ENCODE measurements at regions not wholly inside any gene's neighbourhood (a gene's known extent, or its start where the extent isn't known, plus 50 kb on each side); places are given as distances from the start of the nearest gene placed in this dataset.
A peak's percentile ranks its signal among the peaks of the same experiment; 100 is the strongest.

DNA sequence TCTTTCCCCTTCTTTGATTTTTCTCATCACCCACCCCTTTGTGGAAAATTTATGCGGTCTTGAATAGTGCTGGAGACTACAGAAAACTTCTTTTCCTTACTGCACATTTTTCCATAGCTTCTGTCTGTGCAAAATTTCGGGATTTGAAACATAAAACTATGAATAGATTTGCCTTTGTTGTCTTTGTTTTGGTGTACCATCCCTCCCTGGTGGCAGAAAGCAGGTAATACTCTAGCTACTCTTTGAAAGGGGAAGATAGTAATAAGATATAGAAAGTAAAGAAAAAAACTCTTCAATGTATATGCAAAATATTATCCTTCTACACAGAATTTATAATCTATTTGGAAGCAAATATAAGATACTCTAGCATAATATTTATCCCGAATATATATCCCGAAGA is 79.1 kb upstream of the LMO3 start:
- Histone ChIP-seq H3K9me3 (replicated peaks; ENCODE audit: control insufficient read depth, low read depth, low read length) (no peaks in the 10 kb centered on the region), H3K4me1 (ENCODE audit: control insufficient read depth, insufficient read depth, low read length) (no peaks in the 10 kb centered on the region), H3K36me3 (ENCODE audit: control insufficient read depth, insufficient read depth, low read length) (no peaks in the 10 kb centered on the region), H3K4me3 (ENCODE audit: low read length) (no peak overlapping the region), H3K27ac (ENCODE audit: low read length) (no peak overlapping the region), H3K27me3 (ENCODE audit: control insufficient read depth, insufficient read depth, low read length) (no peaks in the 10 kb centered on the region)
- peak; percentile 15 for DNase-seq
- no CpG with 5 or more reads among the region's 4 CpGs for WGBS (ENCODE audit: insufficient coverage)

DNA sequence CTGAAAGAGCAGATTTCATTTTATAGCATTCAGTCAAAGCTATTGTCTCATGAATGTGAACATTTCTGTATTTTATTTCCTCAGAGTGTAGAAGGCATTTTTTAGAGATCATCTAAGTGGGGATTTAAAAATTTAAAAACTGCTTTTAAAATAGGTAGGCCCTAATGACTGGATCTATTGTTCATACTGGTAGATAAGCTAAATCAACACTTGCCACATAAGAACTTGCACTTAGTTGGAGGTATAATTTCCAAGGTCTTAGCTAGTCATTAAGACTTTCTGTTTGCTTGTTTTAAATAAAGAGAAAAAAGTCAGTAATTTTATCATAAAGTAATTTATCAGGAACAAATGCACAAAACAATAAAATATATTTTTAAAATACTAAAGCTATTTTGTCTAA is 75.2 kb upstream of the LMO3 start:
- DNase-seq: no peak
- Histone ChIP-seq H3K36me3 (ENCODE audit: control insufficient read depth, insufficient read depth, low read length) (no peaks in the 10 kb centered on the region), H3K4me3 (ENCODE audit: low read length) (no peak overlapping the region), H3K4me1 (ENCODE audit: control insufficient read depth, insufficient read depth, low read length) (no peaks in the 10 kb centered on the region), H3K27ac (ENCODE audit: low read length) (no peak overlapping the region), H3K27me3 (ENCODE audit: control insufficient read depth, insufficient read depth, low read length) (no peaks in the 10 kb centered on the region), H3K9me3 (replicated peaks; ENCODE audit: control insufficient read depth, low read depth, low read length) (no peaks in the 10 kb centered on the region)

DNA sequence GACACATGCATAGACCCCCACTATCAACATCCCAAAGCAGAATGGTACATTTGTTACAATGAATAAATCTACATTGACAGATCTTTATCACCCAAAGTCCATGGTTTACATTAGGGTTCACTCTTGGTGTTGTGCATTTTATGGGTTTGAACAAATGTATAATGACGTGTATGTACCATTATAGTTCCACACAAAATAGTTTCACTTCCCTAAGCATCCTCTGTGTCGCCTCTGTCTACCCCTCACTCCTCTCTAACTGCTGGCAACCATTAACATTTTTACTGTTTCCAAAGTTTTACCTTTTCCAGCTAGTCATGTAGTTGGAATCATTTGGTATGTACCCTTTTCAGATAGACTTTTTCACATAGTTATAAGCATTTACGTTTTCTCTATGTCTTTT is 69.5 kb upstream of the LMO3 start:
- Histone ChIP-seq H3K36me3 (ENCODE audit: control insufficient read depth, insufficient read depth, low read length) (no peaks in the 10 kb centered on the region), H3K9me3 (replicated peaks; ENCODE audit: control insufficient read depth, low read depth, low read length) (no peaks in the 10 kb centered on the region), H3K4me3 (ENCODE audit: low read length) (no peak overlapping the region), H3K27ac (ENCODE audit: low read length) (no peak overlapping the region), H3K27me3 (ENCODE audit: control insufficient read depth, insufficient read depth, low read length) (no peaks in the 10 kb centered on the region), H3K4me1 (ENCODE audit: control insufficient read depth, insufficient read depth, low read length) (no peaks in the 10 kb centered on the region)
- DNase-seq: no peak
- WGBS (ENCODE audit: insufficient coverage): no CpG with 5 or more reads among the region's 3 CpGs

DNA sequence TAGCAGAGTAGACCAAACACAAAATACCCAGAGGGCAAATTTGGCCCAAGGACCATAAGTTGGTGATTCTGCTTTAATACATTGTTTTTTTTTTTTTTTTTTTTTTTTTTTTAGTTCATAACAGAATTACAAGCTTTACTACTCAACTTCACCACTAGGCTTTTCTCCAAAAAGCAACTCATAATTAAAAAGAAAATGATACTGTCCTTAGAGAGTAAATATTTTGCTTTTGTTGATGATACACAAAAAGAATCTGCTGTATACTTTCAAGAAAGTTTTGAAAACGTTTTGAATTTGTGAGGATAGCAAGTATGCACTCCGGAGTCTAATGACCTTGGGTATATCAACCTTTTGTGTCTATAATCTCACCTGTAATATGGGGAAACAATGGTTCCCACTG is 68.9 kb upstream of the LMO3 start:
- H3K4me1 ChIP-seq (ENCODE audit: control insufficient read depth, insufficient read depth, low read length): no peaks in the 10 kb centered on the region
- H3K4me3 ChIP-seq (ENCODE audit: low read length): no peak overlapping the region
- no peaks in the 10 kb centered on the region for H3K9me3 ChIP-seq (replicated peaks; ENCODE audit: control insufficient read depth, low read depth, low read length)
- H3K36me3 ChIP-seq (ENCODE audit: control insufficient read depth, insufficient read depth, low read length): no peaks in the 10 kb centered on the region
- H3K27me3 ChIP-seq (ENCODE audit: control insufficient read depth, insufficient read depth, low read length): no peaks in the 10 kb centered on the region
- WGBS (ENCODE audit: insufficient coverage): no CpG with 5 or more reads among the region's 2 CpGs
- no peak for DNase-seq
- H3K27ac ChIP-seq (ENCODE audit: low read length): no peak overlapping the region

DNA sequence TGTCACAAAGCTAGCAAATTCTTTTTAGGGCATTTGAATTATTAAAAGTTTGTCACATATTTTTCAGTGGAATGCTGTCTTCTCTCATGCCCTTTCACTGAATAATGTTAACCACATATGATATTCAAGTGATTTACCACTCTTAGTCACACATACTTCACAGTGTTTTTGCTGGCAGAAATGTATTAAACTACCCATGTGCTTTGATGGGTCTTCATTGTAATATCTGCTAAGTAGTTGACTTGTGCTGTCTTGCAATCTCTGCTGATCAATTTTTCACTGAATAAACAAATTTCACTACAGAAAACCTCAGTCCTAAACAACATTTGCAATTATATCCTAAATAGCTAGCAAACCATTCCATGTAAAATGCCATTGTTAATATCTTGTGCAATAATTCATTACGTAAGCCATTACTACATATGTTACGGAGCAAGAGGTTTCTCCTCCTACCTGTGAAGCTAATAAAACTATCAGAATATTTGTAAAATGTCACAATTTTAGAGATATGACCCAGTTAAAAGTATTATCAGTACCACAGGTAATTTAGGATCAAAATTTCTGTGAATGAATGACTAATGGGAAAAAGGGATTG is 64.6 kb upstream of the LMO3 start:
- H3K4me1 ChIP-seq (ENCODE audit: control insufficient read depth, insufficient read depth, low read length): no peaks in the 10 kb centered on the region
- DNase-seq: no peak
- H3K36me3 ChIP-seq (ENCODE audit: control insufficient read depth, insufficient read depth, low read length): no peaks in the 10 kb centered on the region
- no peak overlapping the region for H3K27ac ChIP-seq (ENCODE audit: low read length)
- no peaks in the 10 kb centered on the region for H3K27me3 ChIP-seq (ENCODE audit: control insufficient read depth, insufficient read depth, low read length)
- no peak overlapping the region for H3K4me3 ChIP-seq (ENCODE audit: low read length)
- no CpG with 5 or more reads among the region's 2 CpGs for WGBS (ENCODE audit: insufficient coverage)
- H3K9me3 ChIP-seq (replicated peaks; ENCODE audit: control insufficient read depth, low read depth, low read length): no peaks in the 10 kb centered on the region

DNA sequence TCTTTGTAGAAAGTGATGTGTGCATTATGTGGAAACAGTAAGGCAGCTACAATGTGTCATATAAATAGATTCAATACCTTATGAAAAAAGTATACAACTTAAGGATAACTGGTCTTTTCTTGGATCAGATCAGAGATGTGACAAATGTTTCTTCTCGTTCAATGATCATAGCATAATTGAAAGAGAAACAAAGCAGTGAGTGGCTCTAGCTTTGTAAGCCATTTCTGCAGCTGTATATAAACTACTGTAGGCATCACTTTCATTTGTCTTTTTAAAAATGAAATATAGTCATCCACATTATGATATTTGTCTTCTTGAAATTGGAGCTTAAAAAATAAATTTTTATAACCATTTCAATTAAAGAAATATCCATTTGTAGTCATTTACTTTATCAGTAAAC is 63.8 kb upstream of the LMO3 start:
- Histone ChIP-seq H3K36me3 (ENCODE audit: control insufficient read depth, insufficient read depth, low read length) (no peaks in the 10 kb centered on the region), H3K9me3 (replicated peaks; ENCODE audit: control insufficient read depth, low read depth, low read length) (no peaks in the 10 kb centered on the region), H3K27ac (ENCODE audit: low read length) (no peak overlapping the region), H3K4me1 (ENCODE audit: control insufficient read depth, insufficient read depth, low read length) (no peaks in the 10 kb centered on the region), H3K4me3 (ENCODE audit: low read length) (no peak overlapping the region), H3K27me3 (ENCODE audit: control insufficient read depth, insufficient read depth, low read length) (no peaks in the 10 kb centered on the region)
- no CpG with 5 or more reads among the region's 1 CpG for WGBS (ENCODE audit: insufficient coverage)
- DNase-seq: no peak

DNA sequence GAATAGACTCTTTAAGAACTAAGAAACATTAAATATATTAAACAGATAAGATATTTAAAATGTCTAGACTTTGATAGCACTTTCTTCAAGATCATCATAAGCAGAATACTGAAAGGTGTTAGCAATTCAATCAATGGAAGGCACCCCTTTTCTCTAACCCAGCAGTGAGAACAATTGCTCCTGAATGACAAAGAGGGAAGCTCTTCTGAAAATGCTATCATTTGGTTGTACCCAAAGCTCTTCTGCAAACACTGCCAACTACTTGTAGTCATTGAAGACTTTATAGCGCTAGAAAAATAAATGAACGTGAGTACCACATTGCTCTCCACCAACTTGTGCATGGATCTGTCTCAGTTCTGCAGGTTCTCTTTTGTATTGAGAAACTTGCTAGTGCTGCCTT is 62.2 kb upstream of the LMO3 start:
- no peak for DNase-seq
- no CpG with 5 or more reads among the region's 2 CpGs for WGBS (ENCODE audit: insufficient coverage)
- H3K4me1 ChIP-seq (ENCODE audit: control insufficient read depth, insufficient read depth, low read length): no peaks in the 10 kb centered on the region
- H3K27me3 ChIP-seq (ENCODE audit: control insufficient read depth, insufficient read depth, low read length): no peaks in the 10 kb centered on the region
- no peaks in the 10 kb centered on the region for H3K9me3 ChIP-seq (replicated peaks; ENCODE audit: control insufficient read depth, low read depth, low read length)
- no peak overlapping the region for H3K4me3 ChIP-seq (ENCODE audit: low read length)
- H3K27ac ChIP-seq (ENCODE audit: low read length): no peak overlapping the region
- H3K36me3 ChIP-seq (ENCODE audit: control insufficient read depth, insufficient read depth, low read length): no peaks in the 10 kb centered on the region

DNA sequence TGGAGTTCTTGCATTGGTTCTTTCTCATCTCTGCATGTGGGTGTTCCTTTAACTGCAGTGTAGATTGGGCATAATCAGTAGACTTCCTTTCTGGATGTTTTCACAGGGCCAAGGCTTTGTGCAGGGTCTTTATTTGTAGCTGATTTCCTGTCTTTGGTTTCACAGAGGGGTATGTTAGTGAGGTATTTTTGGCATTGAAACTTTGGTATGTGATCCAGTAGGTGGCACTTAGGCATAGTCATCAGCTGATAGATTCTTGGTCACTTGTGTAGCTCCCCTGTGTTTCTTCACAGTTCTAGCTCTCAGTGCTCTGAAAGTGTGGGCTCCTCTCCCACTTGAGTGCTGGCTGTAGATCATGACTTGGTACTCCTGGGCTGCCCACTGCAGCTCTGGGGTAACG is 52.7 kb upstream of the LMO3 start:
- no peak overlapping the region for H3K4me3 ChIP-seq (ENCODE audit: low read length)
- no peak for DNase-seq
- H3K27me3 ChIP-seq (ENCODE audit: control insufficient read depth, insufficient read depth, low read length): no peaks in the 10 kb centered on the region
- no CpG with 5 or more reads among the region's 1 CpG for WGBS (ENCODE audit: insufficient coverage)
- no peaks in the 10 kb centered on the region for H3K4me1 ChIP-seq (ENCODE audit: control insufficient read depth, insufficient read depth, low read length)
- H3K36me3 ChIP-seq (ENCODE audit: control insufficient read depth, insufficient read depth, low read length): no peaks in the 10 kb centered on the region
- H3K9me3 ChIP-seq (replicated peaks; ENCODE audit: control insufficient read depth, low read depth, low read length): peaks cover 7% of the 10 kb centered on the region
- H3K27ac ChIP-seq (ENCODE audit: low read length): no peak overlapping the region
